Fibroblast of lung (primary cell): ENCODE measurements at regions not wholly inside any gene's neighbourhood (a gene's known extent, or its start where the extent isn't known, plus 50 kb on each side); places are given as distances from the start of the nearest gene placed in this dataset.

ENCODE experiments used
- CTCF ChIP-seq, 2 donors: IDR thresholded peaks in 1 of 2; conservative IDR thresholded peaks in 1 of 2; 1 replicate in 1 of 2; 2 replicates in 1 of 2; pipeline ENCODE4 v1.5.1; 2011 to 2012; ENCODE audit warnings: low read length in 2 of 2, control low read depth in 1 of 2, inconsistent platforms in 1 of 2, low read depth in 1 of 2, mild to moderate bottlenecking in 1 of 2
- EZH2 ChIP-seq: IDR thresholded peaks from 2 replicates; pipeline ENCODE4 v1.5.1; 2012; ENCODE audit warnings: low read length, control low read depth, mild to moderate bottlenecking; ENCODE audit errors: missing control alignments

GRCh38 chr2:4130651-4131050 is 427.3 kb downstream of the DCDC2C start:
- TF ChIP-seq CTCF (conservative IDR thresholded peaks at IDR 0.05 in 1 of 2, IDR thresholded peaks at IDR 0.05 in 1 of 2; ENCODE audit: low read depth in 1 of 2, low read length in 2 of 2) = no peak
- TF ChIP-seq EZH2 = no peak
